Neural cell (in vitro differentiated cells): ENCODE measurements at regions not wholly inside any gene's neighbourhood (a gene's known extent, or its start where the extent isn't known, plus 50 kb on each side); places are given as distances from the start of the nearest gene placed in this dataset.

Experiments used
- H2AFZ ChIP-seq: fragments of 200-600, 300-800 bp; sonication (generic), shearing (Covaris generic); 2 replicates; pipeline ENCODE4 v1.6.0; 2014; ENCODE audit warnings: low read depth, mild to moderate bottlenecking, antibody characterized with exemption, low read length, moderate library complexity
- H3F3A ChIP-seq: fragments of 200-600 bp; shearing (Covaris generic); 2 replicates; pipeline ENCODE4 v1.6.1; 2016; ENCODE audit warnings: mild to moderate bottlenecking, moderate library complexity, mixed read lengths, antibody characterized with exemption, low read length; ENCODE audit not compliant: insufficient read depth, poor library complexity, severe bottlenecking
- H3K27ac ChIP-seq: fragments of 200-600, 300-800 bp; sonication (generic), shearing (Covaris generic); 2 replicates; pipeline ENCODE4 v1.5.1; 2014; ENCODE audit warnings: mild to moderate bottlenecking, low read length, moderate library complexity
- H3K27me3 ChIP-seq: fragments of 300-800, 200-600 bp; sonication (generic), shearing (Covaris generic); 2 replicates; pipeline ENCODE4 v1.6.0; 2014; ENCODE audit warnings: mild to moderate bottlenecking, low read depth, low read length, moderate library complexity; ENCODE audit not compliant: insufficient read depth
- H3K36me3 ChIP-seq: fragments of 300-800, 200-600 bp; sonication (generic), shearing (Covaris generic); 2 replicates; pipeline ENCODE4 v1.5.1; 2014; ENCODE audit warnings: mild to moderate bottlenecking, antibody characterized with exemption, low read length, moderate library complexity; ENCODE audit not compliant: insufficient read depth
- H3K4me2 ChIP-seq: fragments of 300-800, 200-600 bp; sonication (generic), shearing (Covaris generic); 2 replicates; pipeline ENCODE4 v1.6.0; 2014; ENCODE audit warnings: mild to moderate bottlenecking, low read length
- H3K4me3 ChIP-seq: fragments of 300-800, 200-600 bp; sonication (generic), shearing (Covaris generic); 2 replicates; pipeline ENCODE4 v1.5.1; 2014; ENCODE audit warnings: mild to moderate bottlenecking, low read length, moderate library complexity
- H3K79me2 ChIP-seq: fragments of 200-600 bp; shearing (Covaris generic); replicated peaks from 2 replicates; pipeline ENCODE4 v1.6.0; 2014; ENCODE audit warnings: mild to moderate bottlenecking, low read length, moderate library complexity; ENCODE audit not compliant: insufficient read depth
- H3K9ac ChIP-seq: fragments of 300-800, 200-600 bp; sonication (generic), shearing (Covaris generic); 2 replicates; pipeline ENCODE4 v1.6.1; 2016; ENCODE audit warnings: mild to moderate bottlenecking, low read length, mixed read lengths
- H3K9me2 ChIP-seq: fragments of 200-600 bp; shearing (Covaris generic); 2 replicates; pipeline ENCODE4 v1.6.1; 2016; ENCODE audit warnings: mild to moderate bottlenecking, low read length, mixed read lengths; ENCODE audit not compliant: insufficient read depth
- H3K9me3 ChIP-seq: fragments of 200-600, 300-800 bp; sonication (generic), shearing (Covaris generic); 2 replicates; pipeline ENCODE4 v1.6.1; 2016; ENCODE audit warnings: mild to moderate bottlenecking, mixed run types, low read length, moderate library complexity, mixed read lengths
- H4K20me1 ChIP-seq: fragments of 200-600 bp; shearing (Covaris generic); 2 replicates; pipeline ENCODE4 v1.6.1; 2016; ENCODE audit warnings: mild to moderate bottlenecking, mixed run types; ENCODE audit not compliant: insufficient read depth
- CTCF ChIP-seq: fragments of 450-650 bp; IDR thresholded peaks from 2 replicates; pipeline ENCODE4 v1.5.1; 2014; ENCODE audit warnings: antibody characterized with exemption, mild to moderate bottlenecking, moderate library complexity; ENCODE audit not compliant: poor library complexity, severe bottlenecking
- EP300 ChIP-seq: fragments of 450-650 bp; conservative IDR thresholded peaks from 2 replicates; pipeline ENCODE4 v1.6.1; 2014; ENCODE audit warnings: antibody characterized with exemption, mild to moderate bottlenecking, moderate library complexity; ENCODE audit not compliant: poor library complexity, severe bottlenecking
- EZH2 ChIP-seq: fragments of 200-600, 300-800 bp; shearing (Covaris generic), sonication (generic); IDR thresholded peaks from 2 replicates; pipeline ENCODE4 v1.6.1; 2014; ENCODE audit warnings: antibody characterized with exemption, low read length, borderline replicate concordance, mild to moderate bottlenecking; ENCODE audit not compliant: insufficient read depth, poor library complexity, severe bottlenecking
- MXI1 ChIP-seq: fragments of 450-650 bp; conservative IDR thresholded peaks from 2 replicates; pipeline ENCODE4 v1.6.1; 2014; ENCODE audit warnings: antibody characterized with exemption, mild to moderate bottlenecking; ENCODE audit not compliant: poor library complexity, severe bottlenecking
- POLR2AphosphoS5 ChIP-seq: IDR thresholded peaks from 2 replicates; pipeline ENCODE4 v1.6.1; 2012
- RAD21 ChIP-seq: fragments of 450-650 bp; conservative IDR thresholded peaks from 2 replicates; pipeline ENCODE4 v1.6.1; 2014; ENCODE audit warnings: antibody characterized with exemption, mild to moderate bottlenecking, moderate library complexity
- REST ChIP-seq: IDR thresholded peaks from 2 replicates; pipeline ENCODE4 v1.6.1; 2012; ENCODE audit warnings: borderline replicate concordance
- SMC3 ChIP-seq: fragments of 450-650 bp; conservative IDR thresholded peaks from 2 replicates; pipeline ENCODE4 v1.6.1; 2014; ENCODE audit warnings: antibody characterized with exemption, mild to moderate bottlenecking, moderate library complexity; ENCODE audit not compliant: poor library complexity
- TAF1 ChIP-seq: IDR thresholded peaks from 2 replicates; pipeline ENCODE4 v1.6.1; 2012; ENCODE audit warnings: low read depth

GRCh38 chr17:77686903-77687302, 271.6 kb upstream of the TNRC6C start:
- Histone ChIP-seq H4K20me1 (no peaks in the 10 kb centered on the region), H3K27ac (peak overlapping the region; percentile 65), H3K79me2 (no peaks in the 10 kb centered on the region), H3K9me2 (no peaks in the 10 kb centered on the region), H3F3A (no peaks in the 10 kb centered on the region), H3K4me3 (peak overlapping the region; percentile 21), H2AFZ (no peak overlapping the region), H3K36me3 (no peaks in the 10 kb centered on the region), H3K9me3 (no peaks in the 10 kb centered on the region), H3K4me2 (no peak overlapping the region), H3K9ac (peak overlapping the region; percentile 20), H3K27me3 (no peaks in the 10 kb centered on the region)
- TF ChIP-seq SMC3 (peak; percentile 40), CTCF (no peak), EP300 (peak; percentile 65), MXI1 (peak; percentile 39), TAF1 (no peak), EZH2 (no peak), REST (peak; percentile 44), RAD21 (no peak), POLR2AphosphoS5 (peak; percentile 76)

GRCh38 chr17:77687417-77687816, 271.1 kb upstream of the TNRC6C start:
- no peaks in the 10 kb centered on the region for H3F3A ChIP-seq
- no peaks in the 10 kb centered on the region for H3K36me3 ChIP-seq
- no peaks in the 10 kb centered on the region for H4K20me1 ChIP-seq
- H3K27ac ChIP-seq: peak overlapping the region; percentile 65
- H3K9me3 ChIP-seq: no peaks in the 10 kb centered on the region
- H3K9me2 ChIP-seq: no peaks in the 10 kb centered on the region
- H3K27me3 ChIP-seq: no peaks in the 10 kb centered on the region
- no peak overlapping the region for H2AFZ ChIP-seq
- H3K4me3 ChIP-seq: no peak overlapping the region
- H3K9ac ChIP-seq: peak overlapping the region; percentile 13
- no peaks in the 10 kb centered on the region for H3K79me2 ChIP-seq
- no peak overlapping the region for H3K4me2 ChIP-seq
- TF ChIP-seq MXI1: no peak
- no peak for TF ChIP-seq RAD21
- no peak for TF ChIP-seq EP300
- no peak for TF ChIP-seq SMC3
- TF ChIP-seq TAF1: no peak
- TF ChIP-seq CTCF: no peak
- no peak for TF ChIP-seq EZH2
- TF ChIP-seq POLR2AphosphoS5: no peak
- TF ChIP-seq REST: no peak
